Dedifferentiated amniotic fluid mesenchymal stem cell (primary cell): ENCODE measurements at regions not wholly inside any gene's neighbourhood (a gene's known extent, or its start where the extent isn't known, plus 50 kb on each side); places are given as distances from the start of the nearest gene placed in this dataset.

ENCODE experiments used
- DNase-seq: peaks from one replicate; pipeline ENCODE4 v3.0.0-alpha.2; 2016; ENCODE audit errors: extremely low spot score

DNA sequence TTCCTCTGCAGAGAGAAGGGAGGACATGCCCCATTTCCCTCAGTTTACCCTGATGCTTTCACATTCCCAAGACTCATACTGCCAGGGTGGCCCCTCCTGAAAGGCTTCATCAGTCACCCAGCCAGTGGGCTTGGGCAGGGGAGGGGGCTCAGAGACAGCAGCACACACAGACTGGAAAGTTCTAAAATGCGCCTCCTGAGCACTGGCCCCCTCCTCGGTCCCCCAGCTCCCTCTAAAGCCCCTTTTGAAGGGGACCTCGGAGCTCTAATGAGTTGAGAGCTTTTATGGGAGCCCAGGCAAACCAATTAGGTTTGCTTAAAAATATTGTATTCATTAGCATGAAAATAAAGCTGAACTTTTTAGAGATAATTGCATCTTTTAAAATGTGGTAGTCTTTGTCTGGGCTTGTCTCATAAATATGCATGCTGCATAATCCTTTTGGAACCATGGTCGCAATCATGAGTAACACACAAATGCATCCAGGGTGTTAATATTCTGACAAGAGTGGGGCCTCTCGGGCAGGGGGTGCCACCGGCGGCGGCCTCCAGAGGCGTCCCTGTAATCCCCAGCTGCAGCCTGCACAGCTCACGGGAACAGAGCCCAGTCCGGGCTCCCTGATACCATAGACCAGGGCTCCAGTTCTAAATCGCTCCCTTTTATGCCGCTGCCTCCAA is 78.5 kb downstream of the RPLP1 start:
- no peak for DNase-seq

DNA sequence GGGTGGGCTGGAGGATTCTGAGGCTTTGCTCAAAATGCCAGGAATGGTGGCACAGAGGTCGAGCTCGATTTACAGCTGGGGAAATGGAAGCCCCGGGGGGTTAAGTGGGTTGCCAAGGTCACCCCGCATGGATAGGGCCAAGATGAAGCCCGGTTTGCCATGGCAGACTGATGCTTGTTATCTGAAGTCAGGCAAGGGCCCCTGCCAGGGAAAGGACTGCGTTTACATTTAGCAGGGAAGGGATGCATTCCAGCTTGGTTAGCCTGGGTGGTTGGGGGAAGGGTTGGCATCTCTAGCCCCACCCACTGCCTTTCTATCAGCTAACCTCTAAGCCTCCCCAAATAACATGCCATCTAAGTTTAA is 79.0 kb downstream of the RPLP1 start:
- no peak for DNase-seq

DNA sequence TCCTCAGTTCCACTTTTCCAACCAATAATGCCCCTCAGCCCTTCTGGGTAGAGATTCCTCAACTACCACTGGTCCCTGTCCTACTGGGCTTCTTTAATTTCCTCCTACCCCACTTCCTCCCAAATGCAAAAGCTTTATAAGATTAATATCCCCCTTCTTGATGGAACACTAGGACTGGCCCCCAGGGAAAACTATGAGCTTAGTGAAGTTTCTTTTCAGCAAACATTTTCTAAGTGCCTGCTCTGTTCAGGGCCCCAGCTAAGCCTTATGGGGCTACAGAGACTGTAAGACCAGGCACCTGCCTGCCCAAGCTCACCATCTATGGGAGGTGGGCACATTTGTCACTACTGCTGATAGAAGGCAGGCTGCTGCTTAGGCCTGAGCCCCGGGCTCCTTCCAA is 79.4 kb downstream of the RPLP1 start:
- no peak for DNase-seq

DNA sequence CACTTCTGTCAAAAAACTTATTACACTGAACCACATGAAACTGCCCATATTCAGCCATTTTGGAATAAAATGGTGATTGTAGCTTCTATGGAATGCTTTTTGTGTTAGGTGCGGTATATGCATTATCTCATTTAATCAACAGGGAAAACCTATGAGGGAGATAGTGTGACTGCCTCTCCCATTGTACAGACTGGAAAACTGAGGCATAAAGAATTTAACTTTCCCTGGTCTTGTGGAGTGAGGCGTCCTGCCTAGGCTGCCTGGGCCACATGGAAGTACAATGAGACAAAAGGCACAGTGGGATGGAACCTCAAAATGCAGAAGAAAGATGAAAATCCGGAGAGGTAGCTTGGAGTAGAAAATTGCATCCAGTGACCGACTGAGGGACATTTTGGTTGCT is 80.2 kb downstream of the RPLP1 start:
- DNase-seq: no peak

DNA sequence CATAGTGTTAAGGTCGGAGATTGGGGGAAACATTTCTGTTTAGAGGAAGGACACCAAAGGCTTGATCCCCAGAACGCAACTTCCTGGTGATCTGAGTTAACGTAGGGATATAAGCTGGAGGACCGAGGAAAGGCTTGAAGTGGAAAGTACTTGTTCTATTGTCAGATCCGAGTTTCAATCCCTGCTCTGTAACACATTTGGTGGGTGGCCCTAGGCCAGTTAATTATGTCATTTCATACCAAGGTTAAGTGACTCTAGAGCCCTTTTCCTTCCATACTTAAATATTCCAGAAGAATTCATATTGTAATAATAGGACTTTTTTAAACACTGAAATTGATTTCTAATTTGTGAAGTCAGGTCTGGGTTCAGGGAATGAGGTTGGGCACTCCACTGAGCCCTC is 80.9 kb downstream of the RPLP1 start:
- no peak for DNase-seq

DNA sequence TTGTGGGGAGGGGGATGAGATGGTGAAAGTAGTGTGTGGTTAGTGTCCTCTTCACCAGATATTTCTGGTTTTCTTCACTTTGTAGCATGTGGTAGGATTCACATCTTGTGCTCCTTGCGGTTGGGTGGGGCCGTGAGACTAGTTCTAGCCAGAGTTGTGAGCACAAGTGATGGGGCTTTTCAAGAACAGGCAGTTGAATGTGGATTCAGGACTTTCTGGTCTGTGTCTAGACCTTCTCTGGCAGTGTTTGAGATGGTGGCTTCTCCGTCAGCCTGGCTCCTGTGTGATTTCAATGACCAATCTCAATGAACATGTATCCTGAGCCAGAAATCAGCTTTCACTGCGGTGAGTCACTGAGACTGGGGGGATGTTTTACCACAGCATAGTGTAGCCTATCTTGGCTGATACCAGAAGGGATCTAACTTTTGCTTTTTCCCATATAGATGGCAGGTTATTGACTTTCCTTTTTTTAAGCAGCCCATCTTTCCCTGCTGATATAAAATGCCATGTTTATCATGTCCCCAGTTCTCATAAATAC is 82.6 kb downstream of the RPLP1 start:
- DNase-seq: peak; percentile 19

DNA sequence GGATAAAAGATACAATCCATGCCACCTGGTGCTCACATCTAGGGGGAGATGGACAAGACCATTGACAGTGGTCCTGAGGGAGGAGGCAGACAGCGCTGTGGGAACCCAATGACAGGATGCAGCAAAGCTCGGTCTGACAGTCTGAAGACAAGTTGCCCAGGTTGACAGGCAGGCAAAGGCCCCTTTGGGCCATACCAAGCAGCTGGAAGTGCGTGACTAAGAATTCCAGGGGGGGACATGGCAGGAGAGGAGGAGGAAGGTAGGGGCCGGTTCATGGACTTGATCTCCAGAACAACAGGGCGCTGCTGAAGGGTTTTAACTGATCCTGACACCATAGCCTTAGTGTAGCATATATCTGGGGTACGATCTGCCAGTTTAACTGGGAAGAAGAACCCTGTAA is 83.4 kb downstream of the RPLP1 start:
- no peak for DNase-seq

DNA sequence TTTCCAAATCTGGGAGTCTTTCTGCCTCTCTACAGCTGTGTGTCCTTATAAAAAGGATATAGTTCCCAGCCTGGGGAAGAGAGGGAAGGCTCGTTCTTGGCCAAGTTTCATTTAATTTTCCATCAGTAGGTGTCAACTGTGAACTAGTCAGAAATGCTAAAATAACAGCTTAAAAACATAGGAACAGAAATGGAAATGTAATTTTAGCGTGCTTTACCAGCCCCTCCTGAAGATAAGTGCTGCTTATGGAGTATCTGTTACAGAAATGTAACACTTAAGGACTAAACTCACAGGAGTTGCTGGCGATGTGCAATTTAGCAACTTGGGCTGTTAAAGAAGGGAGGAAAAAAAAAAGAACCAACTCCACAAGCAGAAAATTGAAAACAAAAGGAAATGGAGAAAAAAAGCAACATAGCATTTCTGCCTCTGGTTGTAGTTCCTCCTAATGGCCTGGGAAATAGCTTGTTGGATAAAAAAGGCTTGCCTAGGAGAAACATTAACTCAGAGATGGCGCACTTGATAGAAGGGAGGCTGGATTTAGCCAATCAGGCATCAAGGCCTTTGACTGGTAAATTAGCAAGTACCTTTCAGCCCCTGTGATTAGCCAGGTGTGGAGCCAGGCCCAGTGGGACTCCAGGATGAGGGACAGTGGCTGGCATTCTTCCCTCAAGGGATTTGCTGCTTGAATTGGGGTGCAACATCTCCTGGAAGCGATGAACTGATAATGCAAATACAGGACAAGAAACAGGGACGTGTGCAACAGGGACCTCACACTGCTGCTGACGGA is 84.3 kb downstream of the RPLP1 start:
- DNase-seq: no peak

DNA sequence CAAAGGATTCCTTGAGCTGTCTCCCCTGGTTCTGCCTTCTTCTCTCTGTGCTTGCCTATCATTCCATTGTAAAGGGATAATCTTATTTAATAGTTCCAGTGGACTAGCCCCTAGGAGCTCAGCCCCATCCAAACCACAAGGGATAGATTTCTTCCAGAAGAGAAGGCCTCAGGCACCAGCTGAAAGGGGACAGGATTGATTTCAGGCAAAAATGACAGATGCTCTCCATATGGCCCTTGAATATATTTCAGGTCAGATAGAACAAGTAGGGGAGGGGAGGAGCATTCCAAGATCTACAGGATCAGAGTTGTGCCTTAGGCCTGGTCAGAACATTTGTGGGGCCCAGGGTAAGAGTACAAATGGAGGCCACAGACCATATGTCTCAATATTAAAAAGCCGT is 85.3 kb downstream of the RPLP1 start:
- peak; percentile 31 for DNase-seq

DNA sequence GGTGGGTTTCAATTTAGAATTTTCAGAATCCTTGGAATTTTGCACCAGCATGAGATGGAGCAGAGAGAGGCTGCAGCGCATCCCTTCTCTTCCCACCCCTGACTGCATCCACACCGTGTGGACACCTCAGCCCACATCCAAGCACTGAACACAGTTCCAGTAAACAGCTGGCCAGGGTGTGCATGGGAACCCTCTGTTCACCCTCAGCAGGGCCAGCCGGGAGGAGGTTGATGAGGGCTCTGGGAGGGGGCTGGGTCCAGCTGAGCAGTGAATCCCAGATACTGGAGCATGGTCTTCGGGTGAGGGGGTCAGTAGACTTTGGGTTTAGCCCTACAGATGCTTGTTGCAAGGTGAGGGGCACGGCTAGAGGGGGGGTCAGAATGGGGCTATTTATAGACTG is 85.8 kb downstream of the RPLP1 start:
- no peak for DNase-seq

DNA sequence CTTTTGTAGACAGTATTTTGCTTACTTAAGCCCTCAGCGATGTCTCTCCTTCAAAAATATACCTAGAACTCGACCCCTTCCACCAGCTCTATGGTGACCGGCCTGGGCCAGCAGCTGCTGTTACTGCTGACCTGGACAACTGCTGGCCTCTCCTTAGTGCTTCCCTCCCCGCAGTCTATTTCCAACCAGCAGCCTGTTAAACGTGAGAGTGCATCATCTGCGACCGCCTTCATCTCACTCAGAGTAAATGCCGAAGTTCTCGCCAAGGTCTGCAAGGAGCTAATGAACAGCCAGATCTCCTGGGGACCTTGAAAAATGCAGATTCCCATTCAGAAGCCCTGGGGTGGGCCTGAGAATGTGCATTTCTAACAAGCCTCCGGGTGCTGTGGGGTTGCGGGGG is 86.7 kb downstream of the RPLP1 start:
- no peak for DNase-seq

DNA sequence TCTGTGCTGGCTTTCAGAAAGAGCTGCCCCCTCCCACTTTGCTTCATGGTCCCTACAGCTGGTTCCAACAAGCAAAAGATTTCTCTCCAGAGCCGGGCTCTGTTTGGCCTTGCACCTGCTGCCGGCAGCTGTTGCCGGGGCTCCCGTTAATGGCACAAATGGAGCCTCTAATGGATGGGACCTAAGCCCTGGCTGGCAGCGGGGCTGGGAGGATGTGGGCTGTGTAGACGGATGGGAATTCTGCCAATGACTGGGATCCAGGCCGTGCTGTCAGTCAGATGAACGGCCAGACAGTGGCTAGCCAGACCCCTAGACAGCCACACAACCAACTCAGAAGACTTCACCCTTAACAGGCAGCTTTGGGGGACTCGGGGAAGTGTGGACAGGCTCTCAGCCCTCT is 88.0 kb downstream of the RPLP1 start:
- no peak for DNase-seq

DNA sequence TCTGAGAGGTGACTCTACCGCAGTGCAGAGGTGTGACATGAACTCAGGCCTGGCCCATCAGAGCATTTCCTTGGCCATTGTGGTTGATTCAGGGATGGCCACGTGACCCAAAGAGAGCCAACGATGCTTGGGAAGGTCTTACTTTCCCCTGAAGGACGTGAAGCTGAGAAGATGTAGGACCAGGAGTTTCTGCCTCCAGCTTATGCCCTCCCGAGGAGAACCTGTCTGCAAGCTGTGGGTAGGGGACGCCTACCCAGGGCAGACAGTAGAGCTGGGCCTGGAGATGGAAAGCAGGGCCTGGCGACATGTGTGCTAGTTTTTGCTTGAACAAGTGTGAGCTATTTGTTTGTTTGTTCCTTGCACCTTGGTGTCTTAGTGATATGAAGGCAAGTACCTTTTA is 89.4 kb downstream of the RPLP1 start:
- DNase-seq: no peak

DNA sequence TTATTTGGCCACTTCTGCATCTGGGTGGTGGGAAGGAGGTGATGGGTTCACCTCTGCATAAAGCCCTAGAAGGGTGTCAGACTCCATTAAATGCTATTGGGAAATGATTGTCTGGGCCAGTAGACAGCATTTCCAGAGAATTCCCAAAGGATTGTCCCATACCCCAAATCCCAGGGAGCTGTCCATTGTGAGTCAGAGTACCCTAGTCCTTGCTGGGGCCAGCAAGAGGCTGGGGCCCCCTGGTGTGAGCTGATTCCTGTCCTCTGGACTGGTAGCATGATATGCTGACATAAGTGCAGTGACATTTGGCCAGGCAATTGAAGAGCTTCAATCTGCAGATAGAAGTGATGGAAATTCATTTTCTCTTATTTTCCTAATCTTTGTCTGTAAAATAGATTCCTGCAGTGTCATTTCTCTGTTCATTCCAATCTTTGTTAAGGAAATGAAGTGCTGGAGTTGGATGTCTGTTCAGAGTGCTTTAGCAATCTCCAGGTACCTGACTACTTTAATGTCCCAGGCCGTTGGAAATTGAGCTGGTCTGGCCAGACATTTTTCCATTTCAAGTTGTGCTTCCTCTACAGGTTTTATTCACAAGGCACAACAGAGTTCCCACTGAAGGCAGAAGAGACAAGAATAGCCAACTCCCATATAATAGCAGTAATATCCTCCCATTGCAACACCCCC is 91.2 kb downstream of the RPLP1 start:
- DNase-seq: no peak

DNA sequence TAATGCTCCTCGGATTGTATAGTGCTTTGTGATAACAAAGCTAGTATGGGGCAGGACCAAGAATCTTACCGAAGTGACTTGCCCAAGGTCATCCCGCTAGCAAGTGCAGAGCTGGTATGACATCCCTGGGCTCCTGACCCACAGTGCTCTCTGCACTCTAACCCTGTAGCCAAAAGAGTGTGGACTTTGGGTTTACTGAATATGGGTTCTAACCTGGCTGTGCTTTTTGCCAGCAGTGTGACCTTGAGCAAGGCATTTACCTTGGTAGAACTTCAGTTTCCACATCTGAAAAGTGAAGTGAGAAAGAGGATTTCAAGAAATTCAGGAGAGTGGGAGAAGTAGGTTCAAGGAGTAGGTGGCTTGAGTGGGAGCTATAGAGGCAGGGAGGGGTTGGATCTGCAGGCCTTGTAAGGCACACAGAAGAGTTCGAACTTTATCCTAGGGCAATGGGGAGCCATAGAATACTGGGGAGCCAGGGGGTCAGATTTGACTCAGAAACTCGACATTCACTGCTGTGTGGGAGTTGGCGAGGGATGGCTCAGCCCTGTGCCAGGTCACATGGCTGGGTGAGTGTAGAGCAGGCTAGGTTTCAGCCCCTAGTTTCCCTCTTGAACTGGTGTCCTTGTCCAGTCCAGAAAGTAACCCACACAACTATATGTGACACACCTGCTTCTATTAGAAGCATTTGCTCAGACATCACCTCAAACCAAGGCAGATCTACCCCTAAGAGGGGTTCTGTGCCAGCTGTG is 91.9 kb downstream of the RPLP1 start:
- DNase-seq: no peak

DNA sequence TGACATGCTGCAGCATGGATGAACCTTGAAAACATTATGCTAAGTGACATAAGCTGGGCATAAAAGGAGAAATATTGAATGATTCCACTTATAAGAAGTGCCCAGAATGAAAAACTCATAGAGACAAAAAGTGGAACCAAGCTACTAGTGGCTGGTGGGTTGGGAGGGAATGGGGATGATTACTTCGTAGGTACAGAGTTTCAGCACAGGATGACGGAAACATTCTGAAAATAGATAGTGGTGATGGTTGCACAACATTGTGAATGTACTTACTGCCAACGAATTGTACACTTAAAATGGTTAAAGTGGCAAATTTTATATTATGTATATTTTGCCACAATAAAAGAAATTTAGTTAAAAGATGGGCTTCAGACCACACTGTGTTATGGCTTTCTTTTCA is 93.6 kb downstream of the RPLP1 start:
- DNase-seq: no peak

DNA sequence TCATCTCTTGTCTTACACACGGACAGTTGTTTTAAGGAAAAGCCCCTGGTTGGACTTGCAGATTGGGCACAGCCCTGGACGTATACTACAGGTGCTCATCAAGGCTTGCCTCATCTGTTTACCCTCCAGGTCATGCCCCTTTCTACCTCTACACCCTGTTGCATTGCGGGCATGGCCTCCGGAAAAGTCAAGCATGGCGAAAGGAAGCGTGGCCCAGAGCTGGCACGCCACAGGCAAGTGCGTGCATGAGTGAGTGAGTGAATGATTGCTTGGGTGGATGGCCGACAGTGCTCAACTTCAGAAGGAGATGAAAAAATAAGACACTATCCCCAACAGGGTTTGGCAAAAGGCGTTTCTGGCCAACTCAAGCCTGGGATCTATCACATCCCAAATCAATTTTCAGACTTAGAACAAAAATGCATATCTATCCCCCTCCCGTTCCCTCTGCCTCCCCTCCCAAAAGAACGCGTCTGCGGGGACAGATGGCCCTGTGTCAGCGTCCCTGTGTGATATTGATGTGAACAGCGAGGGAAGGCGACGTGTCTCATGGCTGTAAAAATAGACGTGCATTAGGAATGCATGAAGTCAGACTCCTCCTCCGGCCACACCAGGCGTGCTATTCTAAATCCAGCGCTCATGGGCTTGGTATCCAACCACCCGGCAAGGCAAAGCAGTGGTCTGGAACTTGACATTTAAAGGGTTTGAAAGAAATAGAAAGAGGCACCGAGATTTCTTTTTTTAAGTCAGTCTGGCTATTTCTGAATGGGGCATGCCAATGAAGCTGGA is 96.0 kb downstream of the RPLP1 start:
- no peak for DNase-seq

DNA sequence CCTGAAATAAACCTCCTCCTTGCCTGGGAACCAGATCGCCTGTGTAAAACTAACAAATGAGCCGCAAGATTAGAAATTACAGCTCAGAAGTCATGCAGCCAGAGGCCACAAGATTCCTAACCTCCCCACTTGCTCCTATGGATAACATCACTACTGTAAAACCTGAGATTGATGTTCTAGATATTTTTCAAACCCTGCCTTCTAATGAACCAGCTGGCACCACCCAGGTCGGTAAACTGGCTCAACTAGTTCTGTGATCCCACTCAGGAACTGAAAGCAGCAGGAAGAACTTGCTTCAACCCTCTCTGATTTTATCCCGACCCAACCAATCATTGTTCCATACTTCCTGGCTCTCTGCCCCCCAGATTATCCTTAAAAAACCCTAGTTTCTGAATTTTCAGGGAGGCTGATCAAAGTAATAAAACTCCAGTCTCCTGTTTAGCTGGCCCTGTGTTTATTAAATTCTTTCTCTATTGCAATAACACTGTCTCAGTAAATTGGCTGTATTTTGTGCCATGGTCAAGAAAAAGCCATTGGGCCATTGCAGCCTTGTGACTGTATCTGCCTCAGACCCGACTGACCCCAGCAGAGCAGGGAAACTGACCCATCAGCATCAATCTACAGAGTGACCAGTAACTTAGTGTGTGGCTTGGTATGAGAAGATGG is 98.9 kb downstream of the RPLP1 start:
- DNase-seq: no peak

DNA sequence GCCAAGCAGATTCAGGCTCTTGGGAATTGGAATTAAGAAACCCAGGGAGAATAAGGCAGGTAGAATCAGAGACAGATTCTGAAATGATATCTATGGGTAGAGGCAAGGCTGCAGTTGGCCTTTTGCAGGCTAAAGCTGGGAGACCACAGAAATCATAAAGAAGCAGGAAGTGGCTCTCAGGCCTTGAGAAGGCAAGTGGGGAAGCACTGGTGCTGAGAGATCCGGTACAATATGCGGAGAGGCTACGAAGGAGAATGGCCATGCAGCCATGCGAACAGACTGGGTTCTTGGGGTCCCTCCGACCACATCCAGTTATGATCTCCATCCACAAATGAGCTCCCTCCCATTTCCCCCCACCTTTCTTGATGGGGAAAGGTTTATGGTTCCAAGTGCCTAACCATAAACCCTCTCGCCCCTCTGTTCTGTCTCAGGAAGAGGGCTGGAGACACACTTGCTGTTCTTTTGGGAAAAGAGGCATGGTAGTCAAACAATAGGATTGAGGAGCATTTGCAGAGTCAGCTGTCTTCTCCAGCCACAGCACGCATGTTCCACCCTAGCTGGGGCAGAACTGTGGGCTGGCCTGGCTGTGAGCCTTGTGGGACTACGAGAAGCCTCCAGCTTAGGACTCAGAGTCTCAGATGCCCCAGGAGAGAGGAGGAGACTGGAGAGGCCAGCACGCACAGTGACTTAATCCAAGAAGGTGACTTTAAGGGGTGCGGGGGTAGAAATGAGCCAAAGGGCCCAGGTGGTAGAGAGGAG is 99.6 kb downstream of the RPLP1 start:
- no peak for DNase-seq

DNA sequence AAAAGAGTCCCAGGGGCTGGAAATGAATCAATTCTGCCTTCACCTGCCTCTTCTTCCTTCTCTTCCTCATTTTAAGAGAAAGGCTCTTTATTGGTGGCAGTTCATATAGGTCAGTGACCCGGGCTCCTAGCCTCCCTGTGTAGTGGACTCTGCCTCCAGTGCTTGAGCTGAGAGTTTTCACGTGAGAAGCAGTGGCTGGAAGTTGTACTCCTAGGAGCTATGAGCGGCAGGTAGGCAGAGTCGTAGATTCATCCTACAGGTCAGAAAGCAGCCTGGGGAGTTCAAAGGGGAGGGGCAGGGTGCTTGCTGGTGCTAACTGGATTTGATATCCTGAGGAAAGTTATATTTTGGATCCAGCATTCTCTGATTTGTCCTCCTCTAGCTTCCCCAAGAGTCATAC is 101.1 kb downstream of the RPLP1 start:
- DNase-seq: no peak
